OCI-LY7 (cell line): ENCODE measurements at regions not wholly inside any gene's neighbourhood (a gene's known extent, or its start where the extent isn't known, plus 50 kb on each side); places are given as distances from the start of the nearest gene placed in this dataset.

Source experiments
- BruUV-seq: library from RNA; stranded (reverse); fragments of 400-500 nt; replicated peaks from 2 replicates; lab custom pipeline; 2021; lab: Mats Ljungman, UMichigan
- CTCF ChIA-PET: fragments of 300-600 bp; sonication (Branson Sonifier 250); formaldehyde crosslinking; loops from one replicate; lab custom pipeline; 2022; ENCODE audit warnings: antibody characterized with exemption; ENCODE audit not compliant: unreplicated experiment; lab: Charles Lee
- POLR2A ChIA-PET: fragments of 300-600 bp; sonication (Branson Sonifier 250); formaldehyde crosslinking; loops from one replicate; lab custom pipeline; 2022; ENCODE audit warnings: antibody characterized with exemption; lab: Charles Lee
- DNase-seq: peaks from one replicate; pipeline ENCODE4 v3.0.0-alpha.2; 2015; ENCODE audit warnings: low spot score
- H2AFZ ChIP-seq: fragments of 200-600 bp; sonication (generic), shearing (Covaris generic); 2 replicates; pipeline ENCODE4 v1.6.1; 2014; ENCODE audit warnings: mild to moderate bottlenecking, antibody characterized with exemption, low read length, moderate library complexity
- H3K27ac ChIP-seq: fragments of 200-600 bp; sonication (generic); 2 replicates; pipeline ENCODE4 v1.5.1; 2014; ENCODE audit warnings: mixed run types, low read depth, mild to moderate bottlenecking, moderate library complexity, low read length, inconsistent platforms; ENCODE audit not compliant: poor library complexity, severe bottlenecking
- H3K36me3 ChIP-seq: fragments of 200-600 bp; sonication (generic); 2 replicates; pipeline ENCODE4 v1.6.1; 2014; ENCODE audit warnings: mild to moderate bottlenecking, antibody characterized with exemption, low read length, moderate library complexity, mixed read lengths; ENCODE audit not compliant: insufficient read depth
- H3K4me1 ChIP-seq: fragments of 200-600 bp; sonication (generic); 2 replicates; pipeline ENCODE4 v1.5.1; 2014; ENCODE audit warnings: mild to moderate bottlenecking, low read length; ENCODE audit not compliant: insufficient read depth, poor library complexity, severe bottlenecking
- H3K4me2 ChIP-seq: fragments of 200-600 bp; sonication (generic); 2 replicates; pipeline ENCODE4 v1.6.1; 2014; ENCODE audit warnings: mild to moderate bottlenecking, low read length
- H3K4me3 ChIP-seq: fragments of 200-600 bp; sonication (generic); 2 replicates; pipeline ENCODE4 v1.5.1; 2014; ENCODE audit warnings: mild to moderate bottlenecking, low read depth, low read length; ENCODE audit not compliant: poor library complexity, severe bottlenecking
- H3K79me2 ChIP-seq: fragments of 200-600 bp; sonication (generic); 2 replicates; pipeline ENCODE4 v1.6.1; 2016; ENCODE audit warnings: low read depth, mild to moderate bottlenecking, low read length, moderate library complexity, mixed read lengths; ENCODE audit not compliant: insufficient read depth
- H3K9me2 ChIP-seq: fragments of 200-600 bp; sonication (generic); 2 replicates; pipeline ENCODE4 v1.6.1; 2016; ENCODE audit warnings: mild to moderate bottlenecking, low read length, mixed read lengths; ENCODE audit not compliant: insufficient read depth
- H3K9me3 ChIP-seq: fragments of 200-600 bp; sonication (generic); 2 replicates; pipeline ENCODE4 v1.6.1; 2014; ENCODE audit warnings: mild to moderate bottlenecking, mixed run types, low read length, mixed read lengths
- H4K20me1 ChIP-seq: fragments of 200-600 bp; sonication (generic); 2 replicates; pipeline ENCODE4 v1.6.1; 2014; ENCODE audit warnings: mild to moderate bottlenecking, antibody characterized with exemption, low read length, moderate library complexity, mixed read lengths; ENCODE audit not compliant: insufficient read depth
- CTCF ChIP-seq: fragments of 200-600 bp; sonication (generic); conservative IDR thresholded peaks from 2 replicates; pipeline ENCODE4 v1.5.1; 2014; ENCODE audit warnings: mild to moderate bottlenecking, antibody characterized with exemption, low read length, moderate library complexity, mixed read lengths
- EZH2phosphoT487 ChIP-seq: fragments of 200-600 bp; sonication (generic); IDR thresholded peaks from 2 replicates; pipeline ENCODE4 v1.6.1; 2018; ENCODE audit warnings: low read depth, borderline replicate concordance, mild to moderate bottlenecking, mixed run types, antibody characterized with exemption, low read length, moderate library complexity, mixed read lengths
- intact Hi-C: fragments of 100-400 bp; cut with micrococcal nuclease; formaldehyde crosslinking; loops from one replicate; pipeline ENCODE4 v1.10.0; 2022; ENCODE audit not compliant: unreplicated experiment

DNA sequence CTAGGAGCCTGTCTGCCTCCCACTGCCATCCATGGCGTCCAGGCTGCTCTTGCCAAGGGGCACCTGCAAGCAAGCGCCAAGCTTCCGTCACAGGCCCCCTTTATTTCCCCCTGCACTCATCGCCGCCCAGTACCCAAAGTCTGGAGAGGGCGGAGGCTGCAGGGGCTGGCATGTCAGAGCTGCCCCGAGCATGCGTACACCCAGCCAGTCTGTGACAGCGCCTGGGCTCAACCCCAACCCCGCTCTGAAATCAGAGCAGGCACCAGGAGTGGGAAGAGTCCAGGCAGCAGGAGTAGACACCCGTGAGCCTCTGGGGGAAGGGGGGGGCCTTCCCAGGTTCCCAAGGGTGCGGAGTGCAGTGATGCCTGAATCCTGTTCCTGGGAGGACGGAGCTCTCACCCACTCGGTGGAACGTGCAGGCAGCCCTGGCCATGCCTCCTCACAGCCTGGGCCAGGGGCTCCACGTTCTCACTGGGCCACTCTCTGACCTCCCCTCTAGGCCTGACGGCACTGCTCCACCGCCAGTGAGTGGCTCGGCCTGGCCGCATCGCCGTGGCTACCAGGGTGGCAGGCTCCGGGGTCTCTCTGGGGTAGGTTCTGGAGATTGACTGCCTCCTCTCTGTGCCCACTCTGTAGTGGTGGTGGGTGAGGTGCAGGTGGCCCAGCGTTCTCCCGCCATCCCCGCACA, 469.0 kb downstream of the CDH9 start:
- ChIA-PET POLR2A (no interaction called here), CTCF (no interaction called here)
- Histone ChIP-seq H3K9me2 (no peaks in the 10 kb centered on the region), H3K79me2 (no peaks in the 10 kb centered on the region), H3K4me1 (no peaks in the 10 kb centered on the region), H3K36me3 (no peaks in the 10 kb centered on the region), H3K9me3 (no peaks in the 10 kb centered on the region), H3K27ac (no peak overlapping the region), H3K4me2 (no peak overlapping the region), H2AFZ (no peak overlapping the region), H3K4me3 (no peak overlapping the region), H4K20me1 (no peaks in the 10 kb centered on the region)
- no TSS peak for BruUV-seq
- DNase-seq, result no peak
- no peak for TF ChIP-seq EZH2phosphoT487
- no peak for TF ChIP-seq CTCF
- intact Hi-C loops, result no loop called here

DNA sequence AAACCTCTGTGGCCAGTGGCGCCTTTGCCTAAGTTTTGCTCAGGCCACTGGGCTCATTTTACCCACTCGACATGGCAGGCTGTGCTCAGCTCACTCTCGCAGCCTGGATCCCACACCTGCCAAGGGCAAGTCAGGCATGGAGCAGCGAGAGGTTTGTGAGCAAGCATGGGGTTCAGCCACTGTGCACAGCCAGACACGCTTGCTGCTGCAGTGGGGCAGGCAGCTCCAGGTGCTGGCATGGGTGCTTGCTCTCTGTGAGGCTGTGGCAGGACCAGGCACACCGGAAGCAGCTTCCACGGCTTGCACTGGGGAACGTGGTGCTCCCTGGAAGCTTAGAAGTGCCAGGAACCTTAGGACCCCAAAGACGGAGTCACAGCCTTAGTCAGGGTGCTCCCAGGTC, 470.1 kb downstream of the CDH9 start:
- Histone ChIP-seq H3K4me2 (no peak overlapping the region), H4K20me1 (no peaks in the 10 kb centered on the region), H3K9me3 (no peaks in the 10 kb centered on the region), H3K4me1 (no peaks in the 10 kb centered on the region), H3K9me2 (no peaks in the 10 kb centered on the region), H2AFZ (no peak overlapping the region), H3K79me2 (no peaks in the 10 kb centered on the region), H3K4me3 (no peak overlapping the region), H3K27ac (no peak overlapping the region), H3K36me3 (no peaks in the 10 kb centered on the region)
- CTCF ChIA-PET, result no interaction called here
- no peak for TF ChIP-seq CTCF
- no peak for TF ChIP-seq EZH2phosphoT487
- BruUV-seq, result no TSS peak
- intact Hi-C loops, result no loop called here
- DNase-seq, result no peak
- POLR2A ChIA-PET, result no interaction called here

DNA sequence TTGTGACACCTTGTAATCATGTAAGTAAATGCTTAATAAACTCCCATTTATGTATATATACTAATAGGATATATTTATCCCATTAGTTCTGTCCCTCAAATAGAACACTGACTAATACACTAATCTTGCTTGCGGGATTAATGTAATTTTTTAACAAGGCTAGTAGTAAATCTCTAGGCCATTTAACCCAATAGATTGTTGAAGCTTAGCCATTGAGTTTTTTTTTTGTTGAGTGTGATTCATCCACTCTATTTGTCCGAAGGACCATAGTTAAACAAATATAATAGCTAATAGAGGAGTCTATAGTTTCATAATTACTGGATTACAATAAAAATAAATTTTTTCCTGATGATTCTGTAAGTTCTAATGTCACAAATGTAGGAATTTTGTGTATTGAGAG, 474.4 kb downstream of the CDH9 start:
- Histone ChIP-seq H2AFZ (no peak overlapping the region), H3K36me3 (no peaks in the 10 kb centered on the region), H4K20me1 (no peaks in the 10 kb centered on the region), H3K4me1 (no peaks in the 10 kb centered on the region), H3K79me2 (no peaks in the 10 kb centered on the region), H3K9me3 (0 out of 2 replicates have a peak, but pooled peaks cover 7% of the 10 kb centered on the region), H3K9me2 (no peaks in the 10 kb centered on the region), H3K4me3 (no peak overlapping the region), H3K27ac (no peak overlapping the region), H3K4me2 (no peak overlapping the region)
- BruUV-seq, result no TSS peak
- POLR2A ChIA-PET, result interaction anchor here (0.6 to 1.0 kb wide), 3 partner anchors 14 to 534 kb away, joined by 3 read pairs; no protein-coding TSS in a partner anchor
- CTCF ChIA-PET, result no interaction called here
- intact Hi-C loops, result no loop called here
- no peak for DNase-seq
- TF ChIP-seq CTCF, result no peak
- TF ChIP-seq EZH2phosphoT487, result no peak
